GM21367 (cell line): ENCODE measurements at regions not wholly inside any gene's neighbourhood (a gene's known extent, or its start where the extent isn't known, plus 50 kb on each side); places are given as distances from the start of the nearest gene placed in this dataset.

Experiments used
- ATAC-seq: cut with Tn5 transposase; IDR thresholded peaks from one replicate; pipeline ENCODE4 v1.9.1; 2021; ENCODE audit not compliant: unreplicated experiment

DNA sequence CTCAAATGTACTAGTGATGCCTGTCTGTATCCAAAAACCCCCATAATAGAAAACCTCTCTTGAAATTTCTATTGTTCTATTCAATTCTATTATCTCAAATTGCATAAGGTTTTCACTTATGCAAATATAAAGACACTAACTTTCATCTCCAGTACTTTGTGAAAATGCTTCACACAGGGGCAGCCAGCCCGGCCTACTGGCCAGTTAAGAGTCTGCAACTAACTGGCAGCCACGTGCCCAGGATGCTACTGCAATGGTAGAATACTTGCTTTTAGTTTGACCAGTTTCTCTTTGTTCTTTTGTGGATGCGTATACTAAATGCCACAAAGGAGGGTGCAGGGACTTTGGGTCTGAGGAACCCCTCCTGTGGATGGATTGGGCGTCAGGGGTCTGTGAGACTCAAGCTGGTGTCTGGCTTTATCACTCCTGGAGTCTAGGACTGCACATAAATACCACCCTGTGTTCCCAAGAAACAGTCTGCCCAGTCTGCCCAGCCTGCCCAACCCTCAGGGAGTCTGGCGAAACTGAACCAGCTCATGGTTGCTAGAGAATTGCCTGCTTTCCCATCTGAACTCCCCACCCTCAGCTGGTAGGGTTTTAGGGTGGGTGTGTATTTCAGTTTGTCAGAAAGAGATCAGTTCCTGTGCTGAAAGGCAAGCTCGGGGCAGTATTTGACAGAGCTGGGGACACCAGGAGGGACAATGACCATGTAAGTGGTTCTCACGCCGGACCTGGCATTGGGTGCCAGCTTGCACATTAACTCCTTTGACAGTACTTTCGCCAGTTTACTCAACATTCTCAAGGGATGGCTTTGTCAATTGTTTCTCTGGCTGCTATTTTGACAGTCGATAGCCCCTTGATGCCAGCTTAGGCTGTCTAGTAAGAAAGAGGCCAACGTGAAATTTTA is 558.2 kb upstream of the JAG1 start:
- ATAC-seq: no peak

GRCh38 chr20:11232896-11233295 is 559.1 kb upstream of the JAG1 start:
- ATAC-seq: no peak

GRCh38 chr20:11234181-11234580 is 560.4 kb upstream of the JAG1 start:
- no peak for ATAC-seq

GRCh38 chr20:11234608-11235007 is 560.8 kb upstream of the JAG1 start:
- ATAC-seq: no peak

DNA sequence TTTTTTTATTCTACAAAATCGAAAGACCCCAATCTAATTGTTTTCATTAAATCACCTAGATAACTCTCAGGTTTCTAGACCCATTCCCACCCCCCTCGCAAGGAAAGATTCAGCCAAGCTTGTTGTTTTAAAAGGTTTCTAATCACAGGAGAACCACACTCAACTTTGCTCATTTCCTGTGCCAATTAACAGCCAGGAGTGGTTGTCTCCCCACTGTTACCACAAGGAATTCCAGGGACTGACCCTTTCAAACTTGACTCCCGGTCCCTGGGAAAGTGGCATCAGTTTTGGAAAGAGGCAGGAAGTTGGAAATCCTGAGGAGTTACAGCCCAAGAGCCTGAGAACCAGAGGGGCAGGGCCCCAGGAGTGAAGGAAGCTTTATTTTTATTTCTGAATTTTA is 561.3 kb upstream of the JAG1 start:
- no peak for ATAC-seq

DNA sequence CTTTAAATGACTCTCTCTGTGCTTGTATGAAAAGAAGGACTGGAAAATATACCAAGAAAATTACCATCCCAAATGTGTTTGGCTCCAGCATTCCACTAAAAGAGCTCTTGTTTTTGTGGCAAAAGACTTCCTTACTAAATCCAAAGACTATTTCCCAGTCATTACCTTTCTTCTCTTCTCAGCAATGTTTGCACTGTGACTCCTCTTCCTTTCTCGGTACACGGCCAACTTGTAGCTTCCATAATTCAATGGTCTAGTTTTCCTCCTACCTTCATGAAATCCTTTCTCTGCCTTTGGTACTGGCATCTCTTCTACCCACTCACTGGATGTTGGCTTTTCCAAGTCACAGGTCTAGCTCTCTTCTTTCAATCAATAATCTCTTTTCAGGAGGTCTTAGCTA is 568.5 kb upstream of the JAG1 start:
- no peak for ATAC-seq

DNA sequence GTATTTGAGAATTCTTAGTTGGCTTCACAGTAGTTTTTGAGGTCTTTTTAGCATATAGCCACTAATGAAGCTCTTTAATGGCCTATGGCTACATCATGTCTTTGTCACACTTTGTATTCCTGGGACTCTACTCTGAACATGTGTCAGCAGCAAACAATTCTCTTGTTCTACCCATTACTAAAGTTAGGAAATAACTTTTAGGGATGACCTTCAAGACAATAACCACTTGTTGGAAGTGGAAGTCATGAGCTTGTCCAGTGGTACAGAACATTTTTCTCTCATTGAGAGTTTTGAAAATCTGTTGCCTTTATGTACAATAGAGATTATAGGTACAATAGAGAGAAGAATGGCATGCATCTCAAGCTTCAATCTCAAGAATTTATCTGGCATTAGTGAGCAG is 571.6 kb upstream of the JAG1 start:
- ATAC-seq: no peak

DNA sequence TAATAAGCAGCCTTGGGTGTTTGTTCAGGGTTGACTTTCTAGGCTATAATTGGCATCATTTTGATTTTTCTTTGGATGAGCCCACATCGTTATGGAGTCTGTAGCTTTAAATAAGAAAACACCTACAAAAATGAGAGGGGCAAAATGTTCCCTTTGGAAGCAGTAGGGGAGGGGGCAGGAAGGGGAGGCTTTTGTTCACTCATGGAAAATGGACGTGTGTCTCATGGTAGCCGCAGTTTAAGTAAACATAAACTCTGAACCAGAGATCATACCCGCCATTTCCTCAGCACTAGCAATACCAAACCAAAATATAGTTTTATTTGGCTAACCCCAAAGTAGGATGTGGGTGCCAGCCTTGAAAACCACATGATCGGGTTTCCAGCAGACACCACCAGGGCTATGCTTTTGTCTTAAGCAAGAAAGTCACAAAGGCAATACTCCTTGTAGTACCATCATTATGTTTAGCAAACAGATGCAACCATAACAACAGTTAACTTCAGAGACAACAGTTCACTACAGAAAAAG is 572.5 kb upstream of the JAG1 start:
- no peak for ATAC-seq

DNA sequence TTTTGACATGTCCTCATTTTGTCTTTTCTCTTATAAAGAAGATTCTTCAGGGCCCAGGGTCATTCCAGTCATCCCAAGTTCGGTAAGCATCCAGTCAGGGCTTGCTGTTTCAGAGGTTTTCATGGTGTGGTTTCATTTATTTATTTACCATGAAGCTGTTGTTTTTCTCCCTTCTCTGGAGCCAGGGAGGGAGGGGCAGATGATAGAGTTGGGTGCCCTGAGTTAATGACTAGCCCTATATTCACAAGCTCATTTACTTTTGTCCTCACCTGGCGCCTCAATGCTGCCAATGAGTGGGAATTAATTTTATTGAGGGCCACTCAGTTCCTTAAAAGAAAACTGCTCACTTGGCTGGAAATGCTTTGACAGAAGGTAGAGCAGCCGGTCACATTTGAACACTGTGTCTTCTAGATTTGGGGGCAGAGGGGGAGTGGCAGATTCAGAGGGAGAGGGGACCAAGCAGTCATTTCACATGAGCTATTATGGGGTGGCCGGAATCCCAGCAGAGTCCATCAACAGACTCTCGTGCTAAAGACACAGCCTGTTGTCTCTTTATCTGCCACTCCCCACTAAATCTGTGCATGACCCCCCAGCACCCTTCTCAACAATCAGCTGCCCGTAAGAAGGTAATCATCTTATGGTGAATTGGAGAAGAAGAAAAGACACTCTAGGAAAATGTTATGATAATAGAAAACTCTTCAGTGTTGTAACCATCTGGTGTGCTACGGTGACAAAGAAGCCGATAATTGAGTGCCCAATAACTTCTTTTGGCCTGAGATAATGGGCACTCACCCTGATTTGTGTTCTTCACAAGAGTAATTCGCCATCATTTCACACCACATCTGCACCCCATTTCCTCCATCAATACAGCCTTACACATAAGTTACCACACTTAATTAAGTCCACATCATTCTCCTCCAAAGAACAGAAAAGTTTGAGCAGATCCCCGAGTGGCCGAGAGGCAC is 573.5 kb upstream of the JAG1 start:
- ATAC-seq: no peak

GRCh38 chr20:11248011-11248409 is 574.2 kb upstream of the JAG1 start:
- ATAC-seq: no peak

GRCh38 chr20:11248687-11249638 is 575.2 kb upstream of the JAG1 start:
- no peak for ATAC-seq

DNA sequence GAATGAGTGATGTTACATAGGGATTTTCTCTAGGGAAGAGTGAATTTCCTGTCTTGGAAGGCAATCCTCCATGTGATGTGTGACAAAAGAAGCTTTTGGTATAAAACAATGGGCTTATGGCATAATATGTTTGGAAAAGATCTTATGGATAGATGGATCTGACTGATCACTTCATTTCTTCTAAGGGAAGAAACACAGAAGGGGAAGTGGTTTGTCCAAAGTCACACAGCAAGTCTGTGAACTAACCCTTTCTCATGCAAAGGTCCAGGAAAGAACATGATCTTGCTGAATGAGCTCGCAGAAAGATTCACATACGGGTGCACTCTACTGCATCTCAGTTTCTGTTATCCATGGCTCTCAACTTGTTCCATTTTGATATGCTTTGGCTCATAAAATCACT is 575.9 kb upstream of the JAG1 start:
- no peak for ATAC-seq

GRCh38 chr20:11252447-11252846 is 578.6 kb upstream of the JAG1 start:
- no peak for ATAC-seq

DNA sequence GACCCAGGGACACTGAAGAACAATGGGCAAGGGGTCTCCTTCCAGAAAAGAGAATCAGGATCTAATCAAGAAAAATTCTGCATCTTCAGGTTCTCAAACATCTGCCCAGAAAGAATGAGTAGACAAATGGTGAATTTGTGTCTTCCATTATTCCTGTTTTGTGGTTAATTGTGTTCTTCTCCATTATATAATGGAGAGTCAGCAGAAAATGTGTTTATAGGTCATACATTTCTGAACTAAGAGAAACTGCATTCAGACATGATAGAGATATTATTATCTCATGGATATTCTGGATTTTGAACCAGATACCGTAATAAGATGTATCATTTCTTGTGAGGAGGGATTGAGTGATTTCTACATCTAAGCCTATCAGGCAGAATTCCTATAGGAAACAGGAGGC is 581.7 kb upstream of the JAG1 start:
- no peak for ATAC-seq

DNA sequence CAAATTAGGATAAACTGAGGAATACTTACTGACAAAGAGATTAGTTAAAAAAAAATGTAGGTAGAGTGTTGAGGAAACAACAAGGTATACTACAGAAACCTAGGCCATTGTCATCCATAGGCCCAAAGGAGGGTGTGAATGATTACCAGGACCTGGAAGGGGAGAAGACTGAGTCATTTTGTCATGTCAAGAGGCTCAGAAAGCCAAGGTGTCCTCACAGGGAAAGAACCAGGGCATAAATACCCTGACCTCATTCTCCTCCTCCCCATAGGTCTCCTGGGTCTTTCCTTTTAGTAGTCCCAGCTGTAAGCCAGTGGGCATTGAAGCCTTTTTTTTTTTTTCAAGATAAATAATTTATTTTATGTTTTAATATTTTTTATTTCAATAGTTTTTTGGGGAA is 582.1 kb upstream of the JAG1 start:
- no peak for ATAC-seq

GRCh38 chr20:11260611-11261010 is 586.8 kb upstream of the JAG1 start:
- no peak for ATAC-seq

DNA sequence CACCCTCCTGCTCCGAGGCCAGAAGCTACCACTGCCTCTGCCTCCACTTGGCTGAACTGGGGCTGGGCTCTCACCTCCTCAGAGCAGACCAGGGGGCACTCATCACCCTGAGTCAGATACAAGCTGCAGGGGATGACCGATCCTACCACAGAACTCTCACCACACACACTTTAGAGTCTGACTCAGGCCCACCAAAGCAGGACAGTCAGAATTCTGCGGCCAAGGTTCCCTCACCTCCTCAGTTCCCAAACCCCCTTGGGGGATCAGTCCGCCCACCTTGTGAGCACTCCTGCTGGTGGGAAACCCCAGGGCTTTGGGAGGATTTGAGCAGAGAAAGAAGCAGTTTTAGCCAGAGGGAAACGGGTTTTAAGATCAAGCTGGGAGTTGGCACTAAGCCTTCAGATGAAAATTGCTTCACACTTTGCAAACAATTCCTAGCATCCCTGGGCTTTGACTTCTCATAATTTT is 587.8 kb upstream of the JAG1 start:
- ATAC-seq: no peak

GRCh38 chr20:11266571-11266970 is 592.8 kb upstream of the JAG1 start:
- no peak for ATAC-seq

- no peak for ATAC-seq
Observed at GRCh38 chr20:11267131-11267761, 593.4 kb upstream of the JAG1 start.

- ATAC-seq: no peak
Observed at GRCh38 chr20:11267762-11268335, 594.0 kb upstream of the JAG1 start.
